Nephron (organoid): ENCODE measurements at regions not wholly inside any gene's neighbourhood (a gene's known extent, or its start where the extent isn't known, plus 50 kb on each side); places are given as distances from the start of the nearest gene placed in this dataset.

Experiments used
- H3K27ac Mint-ChIP-seq, 3 experiments: 2 replicates each; pipeline ENCODE4 v1.8.0; 2020; ENCODE audit warnings: mixed read lengths in 3 of 3, mild to moderate bottlenecking in 2 of 3, moderate library complexity in 1 of 3
- H3K27me3 Mint-ChIP-seq: 2 replicates; pipeline ENCODE4 v1.8.0; 2021; ENCODE audit warnings: low read depth, mild to moderate bottlenecking, moderate library complexity, mixed read lengths
- H3K36me3 Mint-ChIP-seq: 2 replicates; pipeline ENCODE4 v1.8.0; 2020; ENCODE audit warnings: low read depth, mixed read lengths
- H3K4me1 Mint-ChIP-seq: 2 replicates; pipeline ENCODE4 v1.8.0; 2020; ENCODE audit warnings: mixed read lengths
- H3K4me3 Mint-ChIP-seq, 3 experiments: 2 replicates each; pipeline ENCODE4 v1.8.0; 2020; ENCODE audit warnings: mild to moderate bottlenecking in 3 of 3, mixed read lengths in 3 of 3, moderate library complexity in 2 of 3
- H3K9me3 Mint-ChIP-seq: 2 replicates; pipeline ENCODE4 v1.8.0; 2020; ENCODE audit warnings: mixed read lengths
- CTCF ChIP-seq, 3 experiments: fragments of 200-600 bp; sonication (generic); IDR thresholded peaks; one replicate each; pipeline ENCODE4 v1.5.0; 2021; ENCODE audit warnings: antibody characterized with exemption in 3 of 3; ENCODE audit not compliant: unreplicated experiment in 3 of 3

GRCh38 chr12:24444634-24445033 is 495.2 kb upstream of the SOX5 start:
- H3K9me3 Mint-ChIP-seq: no peaks in the 10 kb centered on the region
- no peaks in the 10 kb centered on the region for H3K36me3 Mint-ChIP-seq
- peaks cover 7% of the 10 kb centered on the region for H3K27me3 Mint-ChIP-seq

GRCh38 chr12:24441458-24441857 is 492.0 kb upstream of the SOX5 start:
- Mint-ChIP-seq H3K4me1 (peaks cover 5% of the 10 kb centered on the region), H3K36me3 (peaks cover 4% of the 10 kb centered on the region), H3K27me3 (peaks cover 4% of the 10 kb centered on the region), H3K9me3 (no peaks in the 10 kb centered on the region), H3K4me3 (no peak overlapping the region), H3K27ac (peak overlapping the region; percentile 3 to 7 (median 4))
- TF ChIP-seq CTCF (IDR thresholded peaks at IDR 0.05; ENCODE audit: unreplicated experiment in 3 of 3): no peak

More at GRCh38 chr12:24444634-24445033, 495.2 kb upstream of the SOX5 start:
- Mint-ChIP-seq H3K4me1 (peaks cover 5% of the 10 kb centered on the region), H3K27ac (no peak overlapping the region), H3K4me3 (no peak overlapping the region)
- no peak for TF ChIP-seq CTCF (IDR thresholded peaks at IDR 0.05; ENCODE audit: unreplicated experiment in 3 of 3)

GRCh38 chr12:24436667-24437066 is 487.2 kb upstream of the SOX5 start:
- Mint-ChIP-seq H3K36me3 (peaks cover 9% of the 10 kb centered on the region), H3K4me1 (peaks cover 5% of the 10 kb centered on the region), H3K9me3 (peaks cover 8% of the 10 kb centered on the region), H3K4me3 (no peak overlapping the region), H3K27me3 (peaks cover 4% of the 10 kb centered on the region), H3K27ac (no peak overlapping the region)
- no peak for TF ChIP-seq CTCF (IDR thresholded peaks at IDR 0.05; ENCODE audit: unreplicated experiment in 3 of 3)

- Mint-ChIP-seq H3K9me3 (peaks cover 8% of the 10 kb centered on the region), H3K4me1 (peaks cover 14% of the 10 kb centered on the region), H3K4me3 (no peak overlapping the region), H3K36me3 (peaks cover 5% of the 10 kb centered on the region), H3K27me3 (no peaks in the 10 kb centered on the region), H3K27ac (no peak overlapping the region)
- TF ChIP-seq CTCF (IDR thresholded peaks at IDR 0.05; ENCODE audit: unreplicated experiment in 3 of 3): no peak
Observed at GRCh38 chr12:24431872-24432271, 482.4 kb upstream of the SOX5 start.

GRCh38 chr12:24427776-24428175 is 478.3 kb upstream of the SOX5 start:
- TF ChIP-seq CTCF (IDR thresholded peaks at IDR 0.05; ENCODE audit: unreplicated experiment in 3 of 3): no peak

GRCh38 chr12:24425601-24425970 is 476.1 kb upstream of the SOX5 start:
- peaks cover 15% of the 10 kb centered on the region for H3K4me1 Mint-ChIP-seq
- no peak for TF ChIP-seq CTCF (IDR thresholded peaks at IDR 0.05; ENCODE audit: unreplicated experiment in 3 of 3)
- no peak overlapping the region for H3K27ac Mint-ChIP-seq
- no peak overlapping the region for H3K4me3 Mint-ChIP-seq
- peaks cover 6% of the 10 kb centered on the region for H3K9me3 Mint-ChIP-seq
- no peaks in the 10 kb centered on the region for H3K27me3 Mint-ChIP-seq
- no peaks in the 10 kb centered on the region for H3K36me3 Mint-ChIP-seq

More at GRCh38 chr12:24427776-24428175, 478.3 kb upstream of the SOX5 start:
- Mint-ChIP-seq H3K27me3 (no peaks in the 10 kb centered on the region), H3K9me3 (no peaks in the 10 kb centered on the region), H3K4me3 (no peak overlapping the region), H3K36me3 (no peaks in the 10 kb centered on the region), H3K27ac (no peak overlapping the region), H3K4me1 (peaks cover 15% of the 10 kb centered on the region)
